ENCODE measurements at regions not wholly inside any gene's neighbourhood (a gene's known extent, or its start where the extent isn't known, plus 50 kb on each side); places are given as distances from the start of the nearest gene placed in this dataset.

GRCh38 chr7:96447109-96447645, 125.3 kb upstream of the SLC25A13 start:
- BruUV-seq (replicated peaks), result no TSS peak
- Histone ChIP-seq H3K9me3 (replicated peaks; ENCODE audit: control insufficient read depth, insufficient read depth, low read length) (no peaks in the 10 kb centered on the region), H3K79me2 (ENCODE audit: control insufficient read depth, insufficient read depth, low read length) (no peaks in the 10 kb centered on the region), H3K36me3 (ENCODE audit: control insufficient read depth in 2 of 2, insufficient read depth in 2 of 2, low read length in 1 of 2) (no peaks in the 10 kb centered on the region), H4K20me1 (ENCODE audit: control insufficient read depth, insufficient read depth) (no peaks in the 10 kb centered on the region), H2AFZ (ENCODE audit: control insufficient read depth, low read depth, low read length) (no peak overlapping the region), H3K27me3 (replicated peaks in 1 of 2; ENCODE audit: control insufficient read depth in 2 of 2, insufficient read depth in 2 of 2, low read length in 1 of 2) (no peaks in the 10 kb centered on the region), H3K4me1 (ENCODE audit: control insufficient read depth, insufficient read depth, low read length) (no peaks in the 10 kb centered on the region), H3K9ac (ENCODE audit: control insufficient read depth, insufficient read depth, low read length) (no peak overlapping the region), H3K4me3 (no peak overlapping the region), H3K27ac (ENCODE audit: control insufficient read depth, insufficient read depth) (no peak overlapping the region), H3K4me2 (ENCODE audit: control insufficient read depth, insufficient read depth) (no peak overlapping the region)
- 2% methylated on average over 5 of the region's 5 CpGs for WGBS (ENCODE audit: insufficient coverage, insufficient replicate concordance, low lambda C conversion rate, missing lambda C conversion rate)
- ATAC-seq (no peak), FAIRE-seq (no peak), DNase-seq (ENCODE audit: low read depth, low spot score) (no peak)
- in situ Hi-C loops (cut with MboI), result no loop called here
- ChIA-PET RAD21 (ENCODE audit: unreplicated experiment) (no interaction called here), CTCF (no interaction called here), POLR2A (no interaction called here), SMC1A (ENCODE audit: uncharacterized antibody, unreplicated experiment) (no interaction called here)
- intact Hi-C loops (cut with micrococcal nuclease; ENCODE audit: unreplicated experiment), result no loop called here
- TF ChIP-seq YBX1 (IDR thresholded peaks at IDR 0.05) (no peak), IRF3 (IDR thresholded peaks at IDR 0.05) (no peak), PKNOX1 (IDR thresholded peaks at IDR 0.05) (no peak), ZNF622 (IDR thresholded peaks at IDR 0.05) (no peak), NBN (IDR thresholded peaks at IDR 0.05) (no peak), WRNIP1 (IDR thresholded peaks at IDR 0.05; ENCODE audit: borderline replicate concordance, low read depth, low read length) (no peak), RELA (IDR thresholded peaks at IDR 0.05; ENCODE audit: borderline replicate concordance, partially characterized antibody) (no peak), FOXK2 (IDR thresholded peaks at IDR 0.05) (no peak), MAX (IDR thresholded peaks at IDR 0.05; ENCODE audit: low read depth, low read length) (no peak), EP300 (IDR thresholded peaks at IDR 0.05; ENCODE audit: borderline replicate concordance in 1 of 2, control insufficient read depth in 1 of 2, low read depth in 2 of 2, low read length in 2 of 2) (no peak), ELK1 (IDR thresholded peaks at IDR 0.05; ENCODE audit: low read depth, low read length) (no peak), E4F1 (IDR thresholded peaks at IDR 0.05; ENCODE audit: borderline replicate concordance, partially characterized antibody) (no peak), DPF2 (IDR thresholded peaks at IDR 0.05) (no peak), SREBF2 (IDR thresholded peaks at IDR 0.05; ENCODE audit: low read length) (no peak), PRDM15 (CRISPR knock-in tag; IDR thresholded peaks at IDR 0.05) (no peak), NFYB (IDR thresholded peaks at IDR 0.05; ENCODE audit: insufficient read depth, low read depth, low read length) (no peak)

Data from GM12878 (cell line).